ENCODE measurements at regions not wholly inside any gene's neighbourhood (a gene's known extent, or its start where the extent isn't known, plus 50 kb on each side); places are given as distances from the start of the nearest gene placed in this dataset.

- no peak for DNase-seq (ENCODE audit: low read depth)
- H3K4me3 ChIP-seq (ENCODE audit: low read length) = no peak overlapping the region
- no peak for TF ChIP-seq CTCF (IDR thresholded peaks at IDR 0.05; ENCODE audit: insufficient read depth, low read depth, low read length, missing control alignments)
Measured at GRCh38 chr3:109718850-109719249, 381.5 kb upstream of the DPPA4 start.

DNA sequence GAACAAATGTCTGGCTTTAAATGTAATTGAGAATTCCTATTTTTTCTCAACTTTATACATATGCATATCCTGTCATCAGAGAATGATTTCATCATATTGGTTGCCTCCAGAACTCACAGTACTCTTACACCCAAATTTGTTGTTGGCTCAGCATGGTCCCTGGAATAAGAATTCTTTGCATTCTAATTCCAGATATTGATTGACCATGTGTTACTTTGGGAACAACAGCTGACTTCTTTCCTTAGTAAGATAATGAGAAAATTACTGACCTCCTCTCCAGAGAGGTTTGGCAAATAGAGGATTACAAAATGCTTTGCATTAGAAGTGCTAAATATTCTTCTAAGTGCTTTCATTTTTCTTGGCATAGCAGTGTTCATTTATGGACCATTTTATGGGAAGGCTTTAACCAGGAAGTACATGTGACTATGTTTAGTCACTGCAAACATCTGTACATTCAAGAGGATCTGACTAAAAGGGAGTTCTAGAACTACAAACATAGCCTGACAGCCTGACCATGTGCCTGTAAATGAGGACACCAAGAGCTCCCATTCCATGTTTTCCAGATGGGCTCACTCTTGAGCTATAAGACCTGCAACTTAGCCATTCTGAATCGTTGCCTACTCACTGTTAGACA is 391.6 kb upstream of the DPPA4 start:
- peak; percentile 25 for DNase-seq (ENCODE audit: low read depth)
- no peak overlapping the region for H3K4me3 ChIP-seq (ENCODE audit: low read length)
- no peak for TF ChIP-seq CTCF (IDR thresholded peaks at IDR 0.05; ENCODE audit: insufficient read depth, low read depth, low read length, missing control alignments)

- DNase-seq (ENCODE audit: low read depth) = peak; percentile 67
- TF ChIP-seq CTCF (IDR thresholded peaks at IDR 0.05; ENCODE audit: insufficient read depth, low read depth, low read length, missing control alignments) = peak; percentile 94
Measured at GRCh38 chr3:109731639-109732473, 394.5 kb upstream of the DPPA4 start.

GRCh38 chr3:109743981-109744380 is 406.6 kb upstream of the DPPA4 start:
- DNase-seq (ENCODE audit: low read depth) = no peak
- TF ChIP-seq CTCF (IDR thresholded peaks at IDR 0.05; ENCODE audit: insufficient read depth, low read depth, low read length, missing control alignments) = no peak
- no peak overlapping the region for H3K4me3 ChIP-seq (ENCODE audit: low read length)

More at GRCh38 chr3:109731639-109732473, 394.5 kb upstream of the DPPA4 start:
- H3K4me3 ChIP-seq (ENCODE audit: low read length) = no peak overlapping the region

- DNase-seq (ENCODE audit: low read depth) = no peak
- TF ChIP-seq CTCF (IDR thresholded peaks at IDR 0.05; ENCODE audit: insufficient read depth, low read depth, low read length, missing control alignments) = no peak
- no peak overlapping the region for H3K4me3 ChIP-seq (ENCODE audit: low read length)
Measured at GRCh38 chr3:109772520-109772919, 435.2 kb upstream of the DPPA4 start.

DNA sequence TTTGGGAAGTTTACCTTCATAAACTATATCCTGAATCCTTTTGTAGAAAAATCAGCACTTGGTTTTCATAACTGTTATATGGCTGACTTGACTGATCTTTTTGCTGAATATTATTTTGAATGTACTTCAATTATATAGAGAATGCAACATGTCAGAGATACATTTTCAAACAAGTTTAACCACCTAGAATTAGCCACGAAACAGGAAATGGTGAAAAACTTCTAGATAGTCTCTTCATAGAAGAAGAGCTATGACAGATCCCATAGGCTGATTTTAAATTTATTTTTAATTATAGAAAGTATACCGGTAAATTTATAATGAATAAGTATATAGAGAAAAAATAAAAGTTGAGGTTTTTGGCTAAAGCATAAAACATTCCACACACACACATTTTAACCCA is 436.8 kb upstream of the DPPA4 start:
- no peak for DNase-seq (ENCODE audit: low read depth)
- no peak overlapping the region for H3K4me3 ChIP-seq (ENCODE audit: low read length)
- no peak for TF ChIP-seq CTCF (IDR thresholded peaks at IDR 0.05; ENCODE audit: insufficient read depth, low read depth, low read length, missing control alignments)

Data from epithelial cell of esophagus (primary cell).